Activated naive CD8-positive, alpha-beta T cell treated with anti-CD3 and anti-CD28 coated beads, Interleukin-2, amount 50 U/mL, for 24 hours (primary cell): ENCODE measurements at regions not wholly inside any gene's neighbourhood (a gene's known extent, or its start where the extent isn't known, plus 50 kb on each side); places are given as distances from the start of the nearest gene placed in this dataset.

Experiments
- ATAC-seq: fragments of 150-1000 bp; cut with Tn5 transposase; one replicate; pipeline ENCODE4 v1.10.0; 2021
- DNase-seq: peaks from one replicate; pipeline ENCODE4 v3.0.0; 2021
- H3K27ac Mint-ChIP-seq: one replicate; pipeline ENCODE4 v1.8.0; 2021; ENCODE audit warnings: mild to moderate bottlenecking, mixed read lengths
- H3K27me3 Mint-ChIP-seq: one replicate; pipeline ENCODE4 v1.8.0; 2021; ENCODE audit warnings: mixed read lengths
- H3K36me3 Mint-ChIP-seq: one replicate; pipeline ENCODE4 v1.8.0; 2021; ENCODE audit warnings: low read depth, mixed read lengths
- H3K4me1 Mint-ChIP-seq: one replicate; pipeline ENCODE4 v1.8.0; 2021; ENCODE audit warnings: mixed read lengths
- H3K4me3 Mint-ChIP-seq: one replicate; pipeline ENCODE4 v1.8.0; 2021; ENCODE audit warnings: mild to moderate bottlenecking, moderate library complexity, mixed read lengths
- H3K9me3 Mint-ChIP-seq: one replicate; pipeline ENCODE4 v1.8.0; 2021; ENCODE audit warnings: mixed read lengths

GRCh38 chr6:23282252-23283021, 713.1 kb downstream of the HDGFL1 start:
- H3K4me1 Mint-ChIP-seq, result no peaks in the 10 kb centered on the region
- H3K27ac Mint-ChIP-seq, result no peak overlapping the region
- DNase-seq (no peak), ATAC-seq (no peak)
- H3K9me3 Mint-ChIP-seq, result peaks cover 8% of the 10 kb centered on the region
- H3K4me3 Mint-ChIP-seq, result no peak overlapping the region
- H3K27me3 Mint-ChIP-seq, result no peaks in the 10 kb centered on the region
- H3K36me3 Mint-ChIP-seq, result no peaks in the 10 kb centered on the region

- Mint-ChIP-seq H3K27me3 (no peaks in the 10 kb centered on the region), H3K27ac (no peak overlapping the region), H3K36me3 (no peaks in the 10 kb centered on the region), H3K4me1 (no peaks in the 10 kb centered on the region), H3K9me3 (peaks cover 4% of the 10 kb centered on the region), H3K4me3 (no peak overlapping the region)
- no peak for DNase-seq
- no peak for ATAC-seq
Measured at GRCh38 chr6:23293653-23294052, 724.3 kb downstream of the HDGFL1 start.

GRCh38 chr6:23301556-23301955, 732.2 kb downstream of the HDGFL1 start:
- no peaks in the 10 kb centered on the region for H3K36me3 Mint-ChIP-seq
- DNase-seq (no peak), ATAC-seq (no peak)
- H3K27me3 Mint-ChIP-seq, result no peaks in the 10 kb centered on the region
- no peaks in the 10 kb centered on the region for H3K4me1 Mint-ChIP-seq
- no peak overlapping the region for H3K27ac Mint-ChIP-seq
- H3K9me3 Mint-ChIP-seq, result no peaks in the 10 kb centered on the region
- H3K4me3 Mint-ChIP-seq, result no peak overlapping the region

GRCh38 chr6:23302514-23302913, 733.1 kb downstream of the HDGFL1 start:
- Mint-ChIP-seq H3K36me3 (no peaks in the 10 kb centered on the region), H3K9me3 (no peaks in the 10 kb centered on the region), H3K4me3 (no peak overlapping the region), H3K27me3 (no peaks in the 10 kb centered on the region), H3K27ac (no peak overlapping the region), H3K4me1 (no peaks in the 10 kb centered on the region)
- no peak for ATAC-seq
- DNase-seq, result no peak

- Mint-ChIP-seq H3K4me1 (no peaks in the 10 kb centered on the region), H3K4me3 (no peak overlapping the region), H3K27ac (no peak overlapping the region), H3K36me3 (no peaks in the 10 kb centered on the region), H3K9me3 (peaks cover 7% of the 10 kb centered on the region), H3K27me3 (no peaks in the 10 kb centered on the region)
- ATAC-seq (no peak), DNase-seq (no peak)
Measured at GRCh38 chr6:23305325-23305943, 736.1 kb downstream of the HDGFL1 start.

GRCh38 chr6:23306251-23306950, 737.0 kb downstream of the HDGFL1 start:
- no peak overlapping the region for H3K27ac Mint-ChIP-seq
- no peaks in the 10 kb centered on the region for H3K36me3 Mint-ChIP-seq
- no peaks in the 10 kb centered on the region for H3K27me3 Mint-ChIP-seq
- DNase-seq (no peak), ATAC-seq (no peak)
- H3K4me3 Mint-ChIP-seq, result no peak overlapping the region
- H3K9me3 Mint-ChIP-seq, result peaks cover 7% of the 10 kb centered on the region
- no peaks in the 10 kb centered on the region for H3K4me1 Mint-ChIP-seq

- Mint-ChIP-seq H3K9me3 (peaks cover 7% of the 10 kb centered on the region), H3K36me3 (no peaks in the 10 kb centered on the region)
Measured at GRCh38 chr6:23307516-23307915, 738.1 kb downstream of the HDGFL1 start.

GRCh38 chr6:23308166-23308565, 738.8 kb downstream of the HDGFL1 start:
- ATAC-seq (no peak), DNase-seq (no peak)
- H3K4me1 Mint-ChIP-seq, result no peaks in the 10 kb centered on the region
- H3K4me3 Mint-ChIP-seq, result no peak overlapping the region
- no peak overlapping the region for H3K27ac Mint-ChIP-seq
- no peaks in the 10 kb centered on the region for H3K36me3 Mint-ChIP-seq
- no peaks in the 10 kb centered on the region for H3K27me3 Mint-ChIP-seq
- peaks cover 7% of the 10 kb centered on the region for H3K9me3 Mint-ChIP-seq

More at GRCh38 chr6:23307516-23307915, 738.1 kb downstream of the HDGFL1 start:
- no peak for DNase-seq
- no peaks in the 10 kb centered on the region for H3K27me3 Mint-ChIP-seq
- no peaks in the 10 kb centered on the region for H3K4me1 Mint-ChIP-seq
- H3K27ac Mint-ChIP-seq, result no peak overlapping the region
- no peak overlapping the region for H3K4me3 Mint-ChIP-seq
- ATAC-seq, result no peak

- Mint-ChIP-seq H3K4me3 (no peak overlapping the region), H3K27ac (no peak overlapping the region), H3K9me3 (peaks cover 7% of the 10 kb centered on the region), H3K27me3 (no peaks in the 10 kb centered on the region), H3K36me3 (no peaks in the 10 kb centered on the region), H3K4me1 (no peaks in the 10 kb centered on the region)
- DNase-seq (no peak), ATAC-seq (no peak)
Measured at GRCh38 chr6:23311211-23311610, 741.8 kb downstream of the HDGFL1 start.

GRCh38 chr6:23316131-23316530, 746.8 kb downstream of the HDGFL1 start:
- DNase-seq, result no peak
- no peak overlapping the region for H3K4me3 Mint-ChIP-seq
- no peaks in the 10 kb centered on the region for H3K4me1 Mint-ChIP-seq
- H3K9me3 Mint-ChIP-seq, result no peaks in the 10 kb centered on the region
- no peaks in the 10 kb centered on the region for H3K27me3 Mint-ChIP-seq
- no peak overlapping the region for H3K27ac Mint-ChIP-seq
- ATAC-seq, result no peak
- no peaks in the 10 kb centered on the region for H3K36me3 Mint-ChIP-seq

GRCh38 chr6:23316931-23317330, 747.6 kb downstream of the HDGFL1 start:
- H3K4me3 Mint-ChIP-seq, result no peak overlapping the region
- H3K9me3 Mint-ChIP-seq, result no peaks in the 10 kb centered on the region
- H3K4me1 Mint-ChIP-seq, result no peaks in the 10 kb centered on the region
- no peak for DNase-seq
- H3K36me3 Mint-ChIP-seq, result no peaks in the 10 kb centered on the region
- ATAC-seq, result no peak
- no peaks in the 10 kb centered on the region for H3K27me3 Mint-ChIP-seq
- no peak overlapping the region for H3K27ac Mint-ChIP-seq

GRCh38 chr6:23319582-23319981, 750.2 kb downstream of the HDGFL1 start:
- no peak for DNase-seq

GRCh38 chr6:23320471-23321015, 751.2 kb downstream of the HDGFL1 start:
- no peaks in the 10 kb centered on the region for H3K4me1 Mint-ChIP-seq
- H3K36me3 Mint-ChIP-seq, result no peaks in the 10 kb centered on the region
- H3K9me3 Mint-ChIP-seq, result no peaks in the 10 kb centered on the region
- no peak overlapping the region for H3K4me3 Mint-ChIP-seq
- DNase-seq (no peak), ATAC-seq (no peak)
- no peak overlapping the region for H3K27ac Mint-ChIP-seq
- no peaks in the 10 kb centered on the region for H3K27me3 Mint-ChIP-seq

More at GRCh38 chr6:23319582-23319981, 750.2 kb downstream of the HDGFL1 start:
- Mint-ChIP-seq H3K4me3 (no peak overlapping the region), H3K27me3 (no peaks in the 10 kb centered on the region), H3K36me3 (no peaks in the 10 kb centered on the region), H3K4me1 (no peaks in the 10 kb centered on the region), H3K27ac (no peak overlapping the region), H3K9me3 (no peaks in the 10 kb centered on the region)
- no peak for ATAC-seq

GRCh38 chr6:23323897-23324296, 754.5 kb downstream of the HDGFL1 start:
- H3K27me3 Mint-ChIP-seq, result no peaks in the 10 kb centered on the region
- H3K27ac Mint-ChIP-seq, result no peak overlapping the region
- H3K4me3 Mint-ChIP-seq, result no peak overlapping the region
- ATAC-seq (no peak), DNase-seq (no peak)
- no peaks in the 10 kb centered on the region for H3K9me3 Mint-ChIP-seq
- no peaks in the 10 kb centered on the region for H3K4me1 Mint-ChIP-seq
- H3K36me3 Mint-ChIP-seq, result no peaks in the 10 kb centered on the region

- Mint-ChIP-seq H3K9me3 (no peaks in the 10 kb centered on the region), H3K4me1 (no peaks in the 10 kb centered on the region), H3K36me3 (no peaks in the 10 kb centered on the region), H3K4me3 (no peak overlapping the region), H3K27ac (no peak overlapping the region), H3K27me3 (no peaks in the 10 kb centered on the region)
- DNase-seq (no peak), ATAC-seq (no peak)
Measured at GRCh38 chr6:23325065-23325464, 755.7 kb downstream of the HDGFL1 start.
